OCI-LY7 (cell line): ENCODE measurements at regions not wholly inside any gene's neighbourhood (a gene's known extent, or its start where the extent isn't known, plus 50 kb on each side); places are given as distances from the start of the nearest gene placed in this dataset.
"Not testable (repeated sequence)": the region's sequence is repeated elsewhere in the genome, so short reads cannot be mapped to it uniquely, and the experiment has no call there.

ENCODE experiments used
- BruUV-seq: library from RNA; stranded (reverse); fragments of 400-500 nt; replicated peaks from 2 replicates; lab custom pipeline; 2021; lab: Mats Ljungman, UMichigan
- CTCF ChIA-PET: fragments of 300-600 bp; sonication (Branson Sonifier 250); formaldehyde crosslinking; loops from one replicate; lab custom pipeline; 2022; ENCODE audit warnings: antibody characterized with exemption; ENCODE audit not compliant: unreplicated experiment; lab: Charles Lee
- POLR2A ChIA-PET: fragments of 300-600 bp; sonication (Branson Sonifier 250); formaldehyde crosslinking; loops from one replicate; lab custom pipeline; 2022; ENCODE audit warnings: antibody characterized with exemption; lab: Charles Lee
- DNase-seq: peaks from one replicate; pipeline ENCODE4 v3.0.0-alpha.2; 2015; ENCODE audit warnings: low spot score
- H2AFZ ChIP-seq: fragments of 200-600 bp; sonication (generic), shearing (Covaris generic); 2 replicates; pipeline ENCODE4 v1.6.1; 2014; ENCODE audit warnings: mild to moderate bottlenecking, antibody characterized with exemption, low read length, moderate library complexity
- H3K27ac ChIP-seq: fragments of 200-600 bp; sonication (generic); 2 replicates; pipeline ENCODE4 v1.5.1; 2014; ENCODE audit warnings: mixed run types, low read depth, mild to moderate bottlenecking, moderate library complexity, low read length, inconsistent platforms; ENCODE audit not compliant: poor library complexity, severe bottlenecking
- H3K36me3 ChIP-seq: fragments of 200-600 bp; sonication (generic); 2 replicates; pipeline ENCODE4 v1.6.1; 2014; ENCODE audit warnings: mild to moderate bottlenecking, antibody characterized with exemption, low read length, moderate library complexity, mixed read lengths; ENCODE audit not compliant: insufficient read depth
- H3K4me1 ChIP-seq: fragments of 200-600 bp; sonication (generic); 2 replicates; pipeline ENCODE4 v1.5.1; 2014; ENCODE audit warnings: mild to moderate bottlenecking, low read length; ENCODE audit not compliant: insufficient read depth, poor library complexity, severe bottlenecking
- H3K4me2 ChIP-seq: fragments of 200-600 bp; sonication (generic); 2 replicates; pipeline ENCODE4 v1.6.1; 2014; ENCODE audit warnings: mild to moderate bottlenecking, low read length
- H3K4me3 ChIP-seq: fragments of 200-600 bp; sonication (generic); 2 replicates; pipeline ENCODE4 v1.5.1; 2014; ENCODE audit warnings: mild to moderate bottlenecking, low read depth, low read length; ENCODE audit not compliant: poor library complexity, severe bottlenecking
- H3K79me2 ChIP-seq: fragments of 200-600 bp; sonication (generic); 2 replicates; pipeline ENCODE4 v1.6.1; 2016; ENCODE audit warnings: low read depth, mild to moderate bottlenecking, low read length, moderate library complexity, mixed read lengths; ENCODE audit not compliant: insufficient read depth
- H3K9me2 ChIP-seq: fragments of 200-600 bp; sonication (generic); 2 replicates; pipeline ENCODE4 v1.6.1; 2016; ENCODE audit warnings: mild to moderate bottlenecking, low read length, mixed read lengths; ENCODE audit not compliant: insufficient read depth
- H3K9me3 ChIP-seq: fragments of 200-600 bp; sonication (generic); 2 replicates; pipeline ENCODE4 v1.6.1; 2014; ENCODE audit warnings: mild to moderate bottlenecking, mixed run types, low read length, mixed read lengths
- H4K20me1 ChIP-seq: fragments of 200-600 bp; sonication (generic); 2 replicates; pipeline ENCODE4 v1.6.1; 2014; ENCODE audit warnings: mild to moderate bottlenecking, antibody characterized with exemption, low read length, moderate library complexity, mixed read lengths; ENCODE audit not compliant: insufficient read depth
- EZH2phosphoT487 ChIP-seq: fragments of 200-600 bp; sonication (generic); IDR thresholded peaks from 2 replicates; pipeline ENCODE4 v1.6.1; 2018; ENCODE audit warnings: low read depth, borderline replicate concordance, mild to moderate bottlenecking, mixed run types, antibody characterized with exemption, low read length, moderate library complexity, mixed read lengths
- intact Hi-C: fragments of 100-400 bp; cut with micrococcal nuclease; formaldehyde crosslinking; loops from one replicate; pipeline ENCODE4 v1.10.0; 2022; ENCODE audit not compliant: unreplicated experiment
- TF ChIP-seq, protein P1 (sequence below): fragments of 200-600 bp; sonication (generic); conservative IDR thresholded peaks from 2 replicates; pipeline ENCODE4 v1.5.1; 2014; ENCODE audit warnings: mild to moderate bottlenecking, antibody characterized with exemption, low read length, moderate library complexity, mixed read lengths

GRCh38 chr3:118671192-118671591, 363.5 kb downstream of the IGSF11 start:
- intact Hi-C loops: no loop called here
- no peaks in the 10 kb centered on the region for H3K36me3 ChIP-seq
- H4K20me1 ChIP-seq: no peaks in the 10 kb centered on the region
- no peaks in the 10 kb centered on the region for H3K4me1 ChIP-seq
- no peaks in the 10 kb centered on the region for H3K9me3 ChIP-seq
- no peak for DNase-seq
- no peaks in the 10 kb centered on the region for H3K79me2 ChIP-seq
- TF ChIP-seq EZH2phosphoT487: no peak
- TF ChIP-seq, protein P1, sequence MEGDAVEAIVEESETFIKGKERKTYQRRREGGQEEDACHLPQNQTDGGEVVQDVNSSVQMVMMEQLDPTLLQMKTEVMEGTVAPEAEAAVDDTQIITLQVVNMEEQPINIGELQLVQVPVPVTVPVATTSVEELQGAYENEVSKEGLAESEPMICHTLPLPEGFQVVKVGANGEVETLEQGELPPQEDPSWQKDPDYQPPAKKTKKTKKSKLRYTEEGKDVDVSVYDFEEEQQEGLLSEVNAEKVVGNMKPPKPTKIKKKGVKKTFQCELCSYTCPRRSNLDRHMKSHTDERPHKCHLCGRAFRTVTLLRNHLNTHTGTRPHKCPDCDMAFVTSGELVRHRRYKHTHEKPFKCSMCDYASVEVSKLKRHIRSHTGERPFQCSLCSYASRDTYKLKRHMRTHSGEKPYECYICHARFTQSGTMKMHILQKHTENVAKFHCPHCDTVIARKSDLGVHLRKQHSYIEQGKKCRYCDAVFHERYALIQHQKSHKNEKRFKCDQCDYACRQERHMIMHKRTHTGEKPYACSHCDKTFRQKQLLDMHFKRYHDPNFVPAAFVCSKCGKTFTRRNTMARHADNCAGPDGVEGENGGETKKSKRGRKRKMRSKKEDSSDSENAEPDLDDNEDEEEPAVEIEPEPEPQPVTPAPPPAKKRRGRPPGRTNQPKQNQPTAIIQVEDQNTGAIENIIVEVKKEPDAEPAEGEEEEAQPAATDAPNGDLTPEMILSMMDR: no peak
- H3K4me3 ChIP-seq: no peak overlapping the region
- BruUV-seq: no TSS peak
- no peaks in the 10 kb centered on the region for H3K9me2 ChIP-seq
- CTCF ChIA-PET: interaction anchor here (0.6 kb wide), 1 partner anchor 1005 kb away, joined by 3 read pairs; no protein-coding TSS in a partner anchor
- no peak overlapping the region for H3K4me2 ChIP-seq
- no peak overlapping the region for H3K27ac ChIP-seq
- POLR2A ChIA-PET: interaction anchor here (0.9 kb wide), 1 partner anchor 13 kb away, joined by 3 read pairs; no protein-coding TSS in a partner anchor
- H2AFZ ChIP-seq: no peak overlapping the region

- no peaks in the 10 kb centered on the region for H3K9me2 ChIP-seq
- H2AFZ ChIP-seq: no peak overlapping the region
- H3K9me3 ChIP-seq: no peaks in the 10 kb centered on the region
- ChIA-PET CTCF (no interaction called here), POLR2A (no interaction called here)
- H3K4me3 ChIP-seq: no peak overlapping the region
- intact Hi-C loops: no loop called here
- no peaks in the 10 kb centered on the region for H3K36me3 ChIP-seq
- no TSS peak for BruUV-seq
- no peak overlapping the region for H3K4me2 ChIP-seq
- no peaks in the 10 kb centered on the region for H4K20me1 ChIP-seq
- no peak for TF ChIP-seq EZH2phosphoT487
- TF ChIP-seq, protein P1: no peak
- no peaks in the 10 kb centered on the region for H3K4me1 ChIP-seq
- H3K79me2 ChIP-seq: no peaks in the 10 kb centered on the region
- no peak overlapping the region for H3K27ac ChIP-seq
- DNase-seq: no peak
These were observed 359.3 kb downstream of the IGSF11 start for GRCh38 chr3:118675305-118675704.

DNA sequence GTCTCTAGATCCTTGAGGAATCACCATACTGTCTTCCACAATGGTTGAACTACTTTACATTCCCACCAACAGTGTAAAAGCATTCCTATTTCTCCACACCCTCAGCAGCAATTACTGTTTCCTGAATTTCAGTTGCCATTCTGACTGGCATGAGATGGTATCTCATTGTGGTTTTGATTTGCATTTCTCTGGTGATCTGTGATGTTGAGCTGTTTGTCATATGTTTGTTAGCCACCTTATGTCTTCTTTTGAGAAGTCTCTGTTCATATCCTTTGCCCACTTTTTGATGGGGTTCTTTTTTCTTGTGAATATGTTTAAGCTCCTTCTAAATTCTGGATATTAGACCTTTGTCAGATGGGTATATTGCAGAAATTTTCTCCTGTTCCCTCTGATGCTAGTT, 356.0 kb downstream of the IGSF11 start:
- CTCF ChIA-PET, H3K36me3 ChIP-seq, POLR2A ChIA-PET, H3K4me3 ChIP-seq, H3K4me2 ChIP-seq, BruUV-seq, H3K79me2 ChIP-seq, intact Hi-C loops, H2AFZ ChIP-seq, H3K9me2 ChIP-seq, H3K27ac ChIP-seq, H3K4me1 ChIP-seq, H4K20me1 ChIP-seq, H3K9me3 ChIP-seq, DNase-seq: not testable (repeated sequence)
